Endometrium (tissue), 2 donors: ENCODE measurements at regions not wholly inside any gene's neighbourhood (a gene's known extent, or its start where the extent isn't known, plus 50 kb on each side); places are given as distances from the start of the nearest gene placed in this dataset.

Experiments used
- FAIRE-seq: peaks from 2 replicates; lab custom pipeline; 2012; peaks lifted over from hg19 to GRCh38; lab: Jason Lieb, UNC
- donor health status: control.
- donor health status: control.

DNA sequence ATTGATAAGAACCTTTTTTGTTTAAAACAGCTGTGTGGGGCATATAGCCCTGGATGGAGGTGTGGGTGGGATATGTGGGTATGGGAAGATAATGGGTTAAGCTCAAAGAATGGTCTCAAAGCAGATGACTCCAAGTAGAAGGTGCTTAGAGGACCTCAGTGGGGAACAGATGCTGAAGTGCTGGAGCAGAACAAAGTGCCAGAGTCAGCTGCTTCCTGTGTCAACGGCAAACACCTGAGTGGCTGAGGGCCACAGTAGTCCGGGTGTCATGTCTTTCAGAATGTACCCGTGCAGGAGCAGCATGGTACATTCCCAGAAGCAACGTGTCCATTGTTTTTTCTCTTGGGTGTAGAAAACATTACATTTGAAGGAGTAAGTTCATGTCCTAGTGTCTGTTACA lies 210.6 kb downstream of the CCNG2 start:
- no peak for FAIRE-seq

DNA sequence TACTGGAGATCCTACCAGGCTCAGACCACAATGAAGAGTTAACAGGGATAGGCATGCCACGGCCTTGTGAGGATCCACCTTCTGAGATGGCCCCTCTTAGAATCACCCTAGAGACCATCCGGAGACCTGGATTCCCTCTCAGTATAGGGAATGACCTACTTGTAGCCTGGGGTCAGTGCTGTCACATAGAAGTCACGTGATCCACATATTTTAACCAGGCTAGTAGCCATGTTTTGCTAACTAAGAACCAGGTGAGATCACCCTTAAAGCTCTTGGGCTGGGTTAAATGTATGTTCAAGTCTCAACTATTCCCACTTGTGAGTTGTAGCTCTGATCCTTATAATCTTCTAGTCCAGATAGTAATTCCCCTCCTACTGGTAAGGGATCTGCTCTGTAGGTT lies 215.4 kb downstream of the CCNG2 start:
- no peak for FAIRE-seq

DNA sequence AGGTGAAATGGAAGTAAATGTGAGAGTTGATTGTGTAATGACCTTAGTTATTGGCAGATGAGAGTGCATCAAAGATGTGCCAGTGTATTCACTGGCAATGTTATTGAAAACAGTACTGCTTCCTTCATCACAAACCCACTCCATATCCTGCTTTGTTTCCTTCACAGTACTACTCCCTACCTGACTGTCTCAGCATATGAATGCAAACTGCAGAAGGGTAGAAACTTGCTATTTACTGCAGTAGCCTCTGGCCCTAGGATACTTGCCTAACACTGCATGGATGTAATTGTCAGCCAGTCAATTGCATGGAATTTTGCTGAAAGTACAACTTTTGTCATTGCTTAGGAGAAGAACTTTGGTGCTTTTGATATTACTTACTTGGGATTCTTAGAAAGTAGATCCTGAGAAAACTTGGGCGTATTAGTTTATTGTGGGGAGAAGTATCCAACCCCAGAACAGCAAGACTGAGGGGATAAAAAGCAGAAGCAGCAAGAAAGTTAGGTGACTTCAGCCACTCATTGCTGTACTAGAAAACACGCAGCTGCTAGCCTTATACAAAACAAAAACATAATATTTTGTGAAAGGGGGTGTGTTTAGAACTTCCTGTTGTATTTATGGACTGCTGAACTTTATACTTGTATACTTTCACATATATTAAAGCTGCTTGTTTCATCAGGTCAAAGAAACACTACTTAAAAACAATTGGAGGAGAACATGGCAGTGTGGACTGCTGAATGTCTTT lies 219.0 kb downstream of the CCNG2 start:
- no peak for FAIRE-seq

DNA sequence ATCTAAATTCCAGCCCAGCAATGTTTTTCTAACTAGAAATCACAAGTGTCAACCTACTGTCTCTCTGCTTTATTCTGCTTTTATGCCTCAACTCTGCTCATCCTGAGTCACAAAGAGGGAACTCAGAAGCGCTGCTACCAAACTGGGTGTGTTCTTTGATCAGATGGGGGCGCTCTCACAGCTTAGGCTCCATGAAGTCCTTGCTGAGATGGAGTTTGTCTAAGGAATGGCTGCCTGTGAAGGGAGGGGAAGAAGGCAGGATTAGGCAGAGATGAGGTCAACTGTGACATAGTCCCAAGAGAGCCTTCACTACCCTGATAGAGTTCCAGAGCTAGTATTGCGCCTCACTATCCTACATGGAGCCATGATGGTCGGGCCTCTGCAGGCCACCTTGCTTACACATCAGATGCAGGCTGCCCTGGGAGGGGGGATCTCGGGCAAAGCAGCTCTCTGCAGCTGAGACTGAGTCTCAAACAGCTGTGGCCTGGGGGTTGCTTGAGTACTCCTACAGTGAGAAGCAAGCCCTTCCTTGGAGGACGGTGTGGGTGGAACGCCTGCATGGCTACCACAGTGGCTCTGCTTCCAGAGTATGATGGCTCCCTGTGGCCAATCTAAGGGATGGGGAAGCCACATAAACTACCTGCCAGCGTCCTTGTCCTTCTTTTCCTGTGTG lies 219.9 kb downstream of the CCNG2 start:
- no peak for FAIRE-seq

DNA sequence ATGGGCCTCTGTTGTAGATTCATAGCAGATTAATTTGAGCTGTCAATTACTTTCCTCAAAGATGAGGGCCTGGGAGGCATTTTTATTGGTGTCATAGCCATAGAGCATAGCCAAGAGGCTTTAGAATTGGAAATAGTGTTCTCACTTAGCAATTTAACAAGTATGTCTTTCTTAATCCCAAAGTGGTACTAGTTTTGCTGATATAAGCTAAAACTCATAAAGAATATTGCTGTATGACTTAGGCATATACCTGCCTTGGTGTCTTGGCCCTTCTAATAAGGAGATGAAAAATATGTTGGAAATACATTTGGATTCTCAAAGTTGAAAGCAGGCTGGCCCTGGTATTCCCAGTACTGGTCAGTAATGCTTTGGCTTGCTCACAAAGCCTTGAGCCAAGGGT lies 221.5 kb upstream of the CXCL13 start:
- no peak for FAIRE-seq

DNA sequence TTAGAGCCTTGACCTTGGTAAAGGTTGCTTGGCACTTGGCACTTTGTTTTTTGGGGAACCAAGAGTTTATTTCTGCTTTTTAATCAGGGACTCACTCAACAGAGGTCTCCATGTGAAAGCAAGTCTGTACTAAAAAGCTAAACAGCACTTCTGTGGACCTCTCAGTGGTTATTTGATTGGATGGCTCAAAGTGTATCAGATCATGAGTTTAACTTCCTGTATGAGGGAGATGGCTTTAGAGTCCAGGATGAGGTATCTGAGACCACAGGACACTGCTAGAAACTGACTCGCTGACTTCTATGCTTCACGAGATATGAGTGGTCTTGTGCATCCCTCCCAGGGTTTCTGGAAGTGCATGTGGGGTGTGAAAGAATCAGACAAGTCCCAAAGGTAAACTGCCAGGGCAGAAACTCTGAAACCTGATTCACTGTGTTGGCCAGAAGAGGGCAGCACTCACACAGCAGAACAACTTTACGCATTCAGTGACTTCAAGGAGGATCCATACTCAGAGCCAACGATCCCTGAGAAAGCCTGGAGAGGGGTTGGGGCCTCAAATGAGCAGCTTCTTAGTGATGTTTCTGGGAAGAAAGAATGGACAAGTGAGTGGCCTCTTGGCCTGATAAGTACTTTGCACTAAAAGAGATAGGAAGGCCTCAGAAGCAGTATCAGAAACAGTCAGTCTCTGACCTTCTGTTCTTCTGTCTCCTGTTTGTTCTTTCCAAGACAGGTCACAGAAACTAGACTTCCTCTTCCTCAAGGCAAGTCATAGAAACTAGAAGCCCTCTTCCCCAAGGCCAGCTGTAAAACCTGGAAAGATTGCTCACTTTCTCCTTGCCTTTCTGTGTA lies 220.3 kb upstream of the CXCL13 start:
- FAIRE-seq = no peak

DNA sequence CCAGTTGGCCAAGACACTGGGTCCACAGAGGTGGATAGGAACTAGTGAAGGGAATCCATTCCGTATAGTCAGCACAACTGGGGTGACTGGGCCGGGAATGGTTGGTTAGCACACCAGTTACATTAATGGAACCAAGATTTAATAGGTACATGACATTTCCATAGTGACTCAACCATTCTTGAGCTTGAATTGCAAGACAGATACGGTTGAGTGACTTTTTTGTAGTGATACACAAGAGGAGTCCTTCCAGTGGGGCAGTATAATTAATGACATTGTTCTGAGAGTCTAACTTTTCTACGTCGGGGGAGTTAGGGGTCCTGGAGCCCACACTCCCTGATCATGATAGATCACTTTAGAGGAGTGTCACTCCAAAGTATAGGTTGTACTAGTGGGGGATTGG lies 211.6 kb upstream of the CXCL13 start:
- no peak for FAIRE-seq

DNA sequence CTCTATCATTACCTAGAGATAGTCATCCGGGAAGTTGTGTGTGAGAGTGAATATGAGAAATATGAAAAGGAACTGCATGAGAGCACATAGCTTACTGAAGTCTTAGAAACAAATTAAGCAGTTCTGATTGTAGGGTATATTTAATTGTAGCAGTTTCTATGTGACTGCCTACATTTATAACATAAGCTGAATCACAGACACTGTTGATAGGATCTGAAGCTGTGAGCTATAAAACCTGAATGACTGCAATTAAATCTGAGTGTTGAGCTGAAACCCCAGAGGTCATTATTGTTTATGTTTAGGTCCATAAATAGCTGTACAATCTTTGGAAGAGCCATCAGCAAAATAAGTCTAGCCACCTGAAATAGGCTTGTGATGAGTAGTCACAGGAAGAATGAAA lies 210.1 kb upstream of the CXCL13 start:
- FAIRE-seq = peak; percentile 21

DNA sequence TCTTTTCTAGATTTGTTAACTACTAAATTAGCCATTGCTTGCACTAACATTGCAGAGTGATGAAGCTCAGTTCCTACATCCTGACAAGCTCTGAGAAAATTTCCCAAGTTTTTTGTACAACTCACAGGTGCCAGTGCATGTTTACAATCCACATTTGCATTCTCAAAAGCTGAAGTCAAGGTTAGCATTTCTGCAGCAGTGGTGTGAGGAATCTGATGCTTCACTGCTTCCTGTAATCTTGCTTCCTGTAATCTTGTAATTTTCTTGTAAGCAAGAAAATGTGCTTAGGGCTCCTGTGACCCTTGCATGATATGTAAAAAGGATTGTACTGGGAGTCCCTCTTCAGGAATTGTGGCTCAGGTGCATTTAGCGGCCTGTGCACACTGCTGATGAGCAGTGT lies 207.4 kb upstream of the CXCL13 start:
- no peak for FAIRE-seq

DNA sequence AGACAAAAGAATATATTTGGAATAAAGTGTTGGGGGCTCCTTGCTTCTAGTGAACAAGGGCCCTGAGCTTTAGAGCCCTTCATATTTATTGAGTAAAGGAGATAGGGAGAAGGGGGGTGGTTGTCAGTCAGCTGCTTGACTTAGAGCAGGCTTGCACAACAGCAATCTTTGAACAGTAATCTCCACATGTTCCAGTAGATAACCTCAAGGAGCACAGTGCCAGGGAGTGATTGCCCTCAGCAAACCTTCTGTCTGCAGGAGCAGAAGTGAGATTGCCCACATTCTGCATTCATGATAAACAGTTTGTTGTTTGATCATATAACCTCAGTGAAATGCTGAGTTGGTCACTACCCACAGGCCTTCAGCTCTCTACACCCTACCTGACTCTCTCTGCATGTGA lies 205.8 kb upstream of the CXCL13 start:
- no peak for FAIRE-seq

DNA sequence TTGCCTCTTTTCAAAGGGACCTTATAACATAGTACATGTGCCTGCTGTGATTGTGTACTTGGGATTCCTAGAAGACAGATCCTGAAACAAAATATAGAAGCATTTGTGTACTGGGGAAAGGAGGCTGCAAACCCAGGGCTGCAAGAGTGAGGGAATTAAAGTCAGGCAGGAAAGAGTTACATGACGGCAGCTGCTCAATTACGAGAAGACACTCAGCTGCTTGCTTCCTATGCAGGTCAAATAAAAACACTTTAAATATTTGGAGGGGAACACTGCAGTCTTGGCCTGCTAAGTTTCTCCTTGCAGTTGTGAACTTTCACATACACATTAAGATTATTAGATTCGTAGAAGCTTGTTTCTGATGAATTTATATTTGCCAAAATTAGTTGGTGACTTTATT lies 191.9 kb upstream of the CXCL13 start:
- FAIRE-seq = no peak

DNA sequence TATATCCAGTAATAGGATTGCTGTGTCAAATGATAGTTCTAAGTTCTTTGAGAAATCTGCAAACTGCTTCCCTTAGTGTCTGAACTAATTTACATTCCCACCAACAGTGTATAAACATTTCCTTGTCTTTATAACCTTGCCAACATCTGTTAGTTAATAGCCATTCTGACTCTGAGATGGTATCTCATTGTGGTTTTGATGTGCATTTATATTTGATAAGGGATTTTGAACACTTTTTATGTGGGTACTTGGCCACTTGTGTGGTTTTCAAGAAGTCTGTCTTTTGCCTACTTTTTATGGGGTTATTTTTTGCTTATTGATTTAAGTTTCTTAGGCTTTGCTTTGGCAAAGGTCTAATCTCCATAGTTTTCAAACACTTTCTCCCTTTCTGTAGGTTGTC lies 189.9 kb upstream of the CXCL13 start:
- peak; percentile 61 for FAIRE-seq

DNA sequence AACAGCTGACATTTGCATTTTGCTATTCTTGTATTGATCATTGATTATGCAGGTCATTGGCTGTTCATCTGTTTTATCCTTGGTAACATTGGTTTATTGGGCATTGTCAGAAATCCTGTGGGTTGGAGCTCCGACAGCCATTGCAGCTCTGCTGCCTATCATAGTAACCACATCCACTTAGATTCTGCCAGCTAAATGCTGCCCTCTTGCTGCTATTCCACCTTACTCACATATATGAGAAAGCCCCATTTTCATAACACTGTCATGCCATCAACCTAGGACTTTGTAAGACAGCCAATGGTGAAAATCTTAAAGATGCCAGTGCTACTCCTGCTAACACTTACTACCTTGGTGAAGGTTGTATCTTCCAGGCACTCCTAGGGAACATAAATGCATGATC lies 187.3 kb upstream of the CXCL13 start:
- FAIRE-seq = no peak

DNA sequence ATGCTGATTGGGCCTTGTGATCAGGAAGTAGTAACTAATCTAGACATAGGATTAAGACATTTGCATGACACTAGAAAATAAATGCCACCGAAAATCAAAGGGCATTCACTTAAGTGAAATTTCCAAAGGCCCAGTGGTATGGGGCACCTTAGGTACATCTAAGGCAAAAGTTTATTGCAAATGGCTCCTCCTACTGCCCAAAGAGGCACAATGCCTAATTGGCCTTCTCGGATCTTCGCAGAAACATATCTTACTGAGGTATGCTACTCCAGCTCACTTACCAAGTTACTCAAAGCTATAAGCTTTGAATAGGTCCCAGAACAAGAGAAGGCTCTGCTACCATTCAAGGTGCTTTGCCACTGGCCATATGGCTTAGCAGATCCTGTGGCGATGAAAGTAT lies 174.8 kb upstream of the CXCL13 start:
- FAIRE-seq = no peak

DNA sequence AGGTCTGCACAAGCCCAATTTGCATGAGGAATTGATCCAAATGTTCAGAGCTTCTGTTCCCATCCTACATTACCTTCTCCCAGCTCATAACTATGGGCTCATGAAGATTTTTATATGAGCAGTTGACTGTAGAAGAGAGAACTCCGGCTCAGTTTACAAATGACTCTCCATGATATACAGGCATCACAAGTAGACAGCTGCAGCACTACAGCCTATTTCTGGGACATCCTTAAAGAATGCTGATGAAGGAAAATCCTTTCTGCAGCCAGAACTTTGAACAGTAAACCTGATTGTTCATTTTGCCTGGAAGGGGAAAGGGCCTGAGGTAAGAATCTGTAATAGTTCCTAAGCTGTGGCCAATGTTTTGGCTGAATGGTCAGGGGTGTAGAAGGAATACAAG lies 174.1 kb upstream of the CXCL13 start:
- no peak for FAIRE-seq

DNA sequence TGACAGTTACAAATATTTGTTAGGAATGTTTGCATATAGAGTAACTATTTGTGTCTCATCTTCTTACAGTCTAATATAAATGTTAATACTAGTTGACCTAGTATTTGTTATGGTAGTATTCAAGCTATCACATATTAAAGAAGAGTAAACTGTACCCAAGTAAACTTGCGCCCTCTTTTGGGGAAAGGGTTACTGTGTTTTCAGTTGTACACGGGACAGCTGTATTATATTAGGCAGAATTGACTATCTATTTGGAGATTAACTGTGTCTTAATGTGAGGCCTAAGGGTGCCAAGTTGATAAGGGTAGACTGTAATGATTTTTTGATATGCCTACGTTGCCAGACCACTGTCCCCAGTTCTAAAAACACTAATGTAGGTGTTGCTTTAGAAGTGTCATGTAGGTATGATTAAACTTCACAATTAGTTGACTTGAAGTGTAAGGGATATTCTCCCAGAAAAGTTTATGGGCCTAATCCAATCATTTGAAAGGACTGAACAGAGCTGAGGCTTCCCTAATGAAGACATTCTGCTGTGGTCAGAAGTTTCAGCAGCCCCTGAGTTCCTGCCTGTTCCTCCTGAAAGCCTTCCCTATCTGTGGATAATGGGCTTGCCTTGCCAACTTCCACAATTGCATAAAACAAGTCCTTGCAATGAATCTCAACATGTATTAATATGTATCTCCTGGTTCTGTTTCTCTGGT lies 172.8 kb upstream of the CXCL13 start:
- no peak for FAIRE-seq

DNA sequence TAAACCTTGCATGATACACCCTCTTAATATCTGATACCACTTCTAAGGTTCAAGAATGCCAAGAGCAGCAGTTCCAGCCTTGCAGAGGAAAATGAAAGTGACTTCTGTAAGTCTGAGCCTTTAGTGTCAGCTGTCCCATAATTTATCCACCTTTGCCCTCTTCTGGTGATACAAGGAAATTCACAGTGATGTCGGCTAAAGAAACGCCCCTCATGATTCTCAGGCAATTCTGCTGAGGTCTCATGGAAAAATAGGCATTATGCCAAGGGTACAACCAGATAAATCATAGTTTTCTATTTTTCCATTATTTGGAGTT lies 172.2 kb upstream of the CXCL13 start:
- FAIRE-seq = peak; percentile 26

DNA sequence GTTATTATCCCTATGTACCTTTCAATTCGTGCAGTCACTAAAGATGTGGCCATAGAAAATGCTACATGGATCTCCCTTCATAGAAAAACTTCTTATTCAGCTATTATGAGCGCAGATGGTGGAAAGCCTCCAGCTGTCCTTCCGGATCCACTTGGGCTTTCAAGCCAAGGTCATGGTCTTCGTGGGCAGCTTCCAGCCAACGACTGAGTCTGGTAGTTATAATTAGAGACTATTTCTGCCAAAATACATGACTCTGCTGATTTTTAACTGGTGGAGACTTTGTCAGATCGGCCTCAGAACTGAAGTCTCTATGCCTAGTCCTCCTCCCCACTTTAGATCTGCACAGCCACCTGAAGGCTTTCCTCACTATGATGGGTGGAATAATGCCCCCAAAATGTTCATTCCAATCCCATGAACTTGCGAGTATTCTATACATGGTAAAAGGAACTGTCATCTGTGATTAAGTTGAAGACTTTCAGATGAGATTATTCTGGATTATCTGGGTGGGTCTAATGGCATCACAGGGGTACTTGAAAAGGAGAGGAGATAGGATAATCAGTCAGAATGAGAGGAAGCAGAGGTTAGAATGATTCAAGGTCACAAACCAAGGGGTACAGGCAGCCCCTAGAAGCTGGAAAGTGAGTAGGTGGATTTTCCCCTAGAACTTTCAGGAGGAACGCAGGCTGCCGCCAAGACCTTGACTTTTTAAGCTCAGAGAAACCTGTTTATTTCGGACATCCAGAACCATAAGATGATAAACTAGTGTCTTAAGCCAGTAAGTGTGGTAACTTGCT lies 171.1 kb upstream of the CXCL13 start:
- no peak for FAIRE-seq

DNA sequence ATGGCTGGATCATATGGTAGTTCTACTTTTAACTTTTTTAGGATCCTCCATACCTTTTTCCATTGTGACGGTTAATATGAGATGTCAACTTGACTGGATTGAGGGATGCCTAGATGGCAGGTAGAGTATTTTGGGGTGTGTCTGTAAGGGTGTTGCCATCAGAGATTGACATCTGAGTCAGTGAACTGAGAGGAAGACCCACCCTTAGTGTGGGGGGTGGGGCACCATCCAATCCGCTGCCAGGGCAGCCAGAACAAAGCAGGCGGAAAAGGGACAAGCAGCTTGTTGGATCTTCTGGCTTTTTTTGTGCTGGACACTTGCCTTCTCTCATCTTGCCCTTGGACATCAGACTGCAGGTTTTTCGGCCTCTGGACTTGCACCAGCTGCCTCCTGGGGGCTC lies 168.5 kb upstream of the CXCL13 start:
- FAIRE-seq = no peak

DNA sequence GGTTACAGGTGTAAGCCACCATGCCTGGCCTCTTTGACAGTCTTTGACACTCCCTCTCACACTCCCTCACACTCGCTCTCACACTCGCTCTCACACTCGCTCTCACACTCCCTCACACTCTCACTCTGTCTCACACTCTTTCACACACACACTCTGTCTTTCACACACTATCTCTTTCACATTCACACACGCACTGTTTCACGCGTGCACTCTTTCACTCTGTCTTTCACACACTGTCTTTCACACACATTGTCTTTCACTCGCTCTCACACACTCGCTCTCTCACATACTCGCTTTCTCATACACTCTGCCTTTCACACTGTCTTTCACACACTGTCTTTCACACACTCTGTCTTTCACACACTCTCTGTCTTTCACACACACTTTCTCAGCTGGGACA lies 167.1 kb upstream of the CXCL13 start:
- FAIRE-seq = no peak

DNA sequence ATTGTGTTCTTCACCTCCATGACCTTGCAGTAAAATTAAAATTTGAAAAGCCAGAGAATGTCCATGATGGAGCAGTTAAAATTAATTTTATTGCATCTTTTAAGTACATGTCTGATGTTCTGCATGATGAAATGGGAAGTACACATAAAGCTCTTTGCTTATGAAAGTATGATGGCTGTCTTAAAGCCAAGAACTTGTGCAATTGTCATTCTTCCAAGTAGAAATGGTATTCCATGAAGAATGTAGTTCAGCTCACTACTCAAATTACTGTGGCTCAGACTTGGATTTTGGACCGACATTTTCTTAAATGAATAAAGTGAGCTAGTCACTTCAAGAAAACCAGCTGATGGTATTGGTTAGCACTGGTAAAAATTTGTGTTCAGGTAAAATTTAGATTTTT lies 161.7 kb upstream of the CXCL13 start:
- no peak for FAIRE-seq

DNA sequence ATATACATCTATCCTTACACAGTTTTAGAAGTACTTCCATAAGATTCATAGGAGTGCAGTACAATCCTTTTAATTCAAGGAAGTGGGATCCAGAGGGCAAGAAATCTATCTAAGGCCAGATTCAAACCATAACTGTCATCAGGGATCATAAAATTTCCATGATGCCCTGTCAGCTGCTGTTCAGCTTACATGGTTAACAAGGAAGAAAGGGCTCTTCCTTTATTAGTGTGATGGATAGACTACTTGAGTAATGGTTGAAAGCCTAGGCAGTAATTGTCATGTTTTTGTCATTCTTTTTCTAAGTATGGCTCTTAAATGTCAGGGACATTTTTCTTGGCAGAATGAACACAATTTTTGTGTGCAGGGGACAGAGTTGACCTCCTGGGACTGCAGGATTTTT lies 159.8 kb upstream of the CXCL13 start:
- no peak for FAIRE-seq
